Fibroblast of peridontal ligament (primary cell): ENCODE measurements at regions not wholly inside any gene's neighbourhood (a gene's known extent, or its start where the extent isn't known, plus 50 kb on each side); places are given as distances from the start of the nearest gene placed in this dataset.

Experiments
- DNase-seq: peaks from one replicate; pipeline ENCODE4 v3.0.0-alpha.2; 2010; ENCODE audit errors: extremely low read depth

DNA sequence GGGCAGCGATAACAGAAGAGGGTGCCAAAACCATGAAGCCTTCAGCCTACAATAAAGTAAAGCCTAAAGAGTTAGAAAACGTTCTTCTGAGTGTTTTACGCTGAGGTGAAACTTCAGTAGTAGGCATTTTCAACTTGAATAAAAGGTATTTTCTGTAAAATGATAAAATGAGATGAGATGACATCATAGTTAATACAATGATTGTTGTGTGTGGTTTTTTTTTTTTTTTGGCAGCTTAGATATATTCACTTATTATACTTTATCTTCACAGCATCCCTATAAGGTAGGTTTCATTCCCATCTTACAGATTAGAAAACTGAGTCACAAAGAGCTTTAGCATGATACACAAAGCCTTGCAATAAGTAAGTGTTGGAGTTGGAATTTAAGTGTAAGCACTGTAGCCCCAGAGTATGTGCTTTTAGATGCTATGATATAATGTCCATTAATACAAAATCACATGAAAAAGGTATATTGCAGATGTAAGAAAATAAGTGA lies 291.9 kb upstream of the GRM7 start:
- no peak for DNase-seq

DNA sequence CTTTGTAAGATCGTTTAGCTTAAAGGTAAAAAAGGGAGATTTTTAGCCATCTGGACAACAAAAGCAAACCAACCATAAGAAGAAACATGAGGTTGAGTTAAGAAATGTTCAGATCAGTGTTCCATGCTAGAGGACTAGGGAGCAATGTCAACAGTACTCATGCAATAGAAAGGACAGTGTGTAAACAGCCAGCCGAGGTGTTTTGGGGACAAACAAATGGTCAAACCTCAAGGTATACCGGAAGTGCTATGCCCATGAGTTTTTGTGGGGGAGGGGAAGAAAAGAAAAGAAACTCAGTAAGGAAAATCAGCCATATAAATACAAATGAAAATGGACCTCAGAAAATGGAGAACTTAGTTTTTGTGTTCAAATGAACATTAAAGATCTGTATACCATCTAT lies 289.5 kb upstream of the GRM7 start:
- no peak for DNase-seq

- no peak for DNase-seq
Measured at GRCh38 chr3:6577584-6577983, 283.3 kb upstream of the GRM7 start.

DNA sequence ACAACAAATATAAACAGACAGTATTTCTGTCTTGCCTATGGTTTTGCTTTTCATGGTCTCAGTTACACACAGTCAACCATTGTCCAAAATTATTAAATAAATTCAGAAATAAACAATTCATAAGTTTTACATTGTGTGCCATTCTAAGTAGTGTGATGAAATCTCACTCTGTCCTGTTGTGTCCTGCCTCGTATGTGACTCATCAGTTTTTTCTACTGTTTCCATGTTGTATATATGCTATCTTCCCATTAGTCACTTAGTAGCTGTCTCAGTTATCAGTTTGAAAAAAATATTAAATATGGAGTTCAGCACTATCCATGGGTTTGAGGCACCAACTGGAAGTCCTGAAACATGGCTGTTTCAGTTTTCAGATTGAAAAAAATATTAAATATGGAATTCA lies 282.4 kb upstream of the GRM7 start:
- no peak for DNase-seq

GRCh38 chr3:6580808-6581207 lies 280.1 kb upstream of the GRM7 start:
- DNase-seq, result no peak

GRCh38 chr3:6585360-6585759 lies 275.6 kb upstream of the GRM7 start:
- DNase-seq, result no peak

- no peak for DNase-seq
Measured at GRCh38 chr3:6600237-6600636, 260.7 kb upstream of the GRM7 start.

DNA sequence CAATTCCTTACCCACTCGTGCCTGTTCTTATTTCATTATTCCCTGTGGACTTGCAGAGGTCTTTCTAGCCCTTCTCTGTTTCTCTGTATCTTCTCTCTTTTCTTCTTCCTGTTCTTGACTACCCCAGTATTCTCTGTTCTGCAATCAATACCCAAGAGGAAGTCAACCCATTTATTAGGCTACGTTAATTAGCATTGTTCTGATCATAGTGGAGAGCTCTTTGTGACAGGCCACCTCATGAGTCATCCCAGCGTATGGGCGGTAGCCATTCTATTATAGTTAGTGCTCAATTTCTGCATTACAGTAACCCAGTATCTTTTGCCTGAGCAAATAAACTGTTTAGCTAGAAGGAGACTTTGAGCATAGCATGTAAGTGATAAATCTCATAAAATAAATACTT lies 259.5 kb upstream of the GRM7 start:
- no peak for DNase-seq

DNA sequence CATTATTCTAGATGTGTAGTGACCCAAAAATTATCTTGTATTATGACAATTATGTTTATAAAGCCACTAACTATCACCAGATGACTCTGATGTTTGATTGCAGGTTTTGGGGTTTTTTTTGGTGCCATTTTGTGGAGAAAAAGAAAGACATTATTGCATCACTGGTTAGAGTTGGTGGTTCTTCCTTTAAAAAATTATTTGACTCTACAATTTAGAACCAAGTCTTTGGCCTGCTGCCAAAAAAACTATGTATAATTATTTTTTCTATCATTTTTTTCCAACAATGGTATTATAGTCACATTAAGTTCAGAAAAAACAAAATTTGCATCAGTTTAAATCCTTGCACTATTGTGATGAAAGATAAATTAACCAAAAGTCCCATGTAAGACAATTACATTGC lies 258.6 kb upstream of the GRM7 start:
- no peak for DNase-seq

GRCh38 chr3:6605227-6605626 lies 255.7 kb upstream of the GRM7 start:
- DNase-seq, result no peak

GRCh38 chr3:6608843-6609242 lies 252.1 kb upstream of the GRM7 start:
- no peak for DNase-seq

- no peak for DNase-seq
Measured at GRCh38 chr3:6612034-6612616, 248.8 kb upstream of the GRM7 start.

DNA sequence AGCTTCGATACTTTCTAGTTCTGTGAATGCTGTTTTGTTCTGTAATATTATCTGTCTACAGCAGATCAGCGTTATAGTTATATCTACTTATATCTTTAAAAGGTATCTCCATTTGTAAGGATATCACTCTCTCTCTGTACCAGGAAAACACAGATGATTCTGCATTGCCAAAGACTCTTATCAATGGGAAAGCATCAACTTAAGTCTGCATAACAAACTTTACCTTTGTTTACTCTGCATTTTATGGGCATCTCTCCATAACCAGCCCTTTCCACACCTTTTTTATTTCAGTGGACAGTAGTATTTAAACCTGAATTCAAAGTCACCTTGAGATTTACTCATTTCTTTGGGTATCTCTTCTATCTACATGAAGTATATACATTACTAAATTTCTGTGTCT lies 238.7 kb upstream of the GRM7 start:
- no peak for DNase-seq

- no peak for DNase-seq
Measured at GRCh38 chr3:6622712-6623111, 238.2 kb upstream of the GRM7 start.

DNA sequence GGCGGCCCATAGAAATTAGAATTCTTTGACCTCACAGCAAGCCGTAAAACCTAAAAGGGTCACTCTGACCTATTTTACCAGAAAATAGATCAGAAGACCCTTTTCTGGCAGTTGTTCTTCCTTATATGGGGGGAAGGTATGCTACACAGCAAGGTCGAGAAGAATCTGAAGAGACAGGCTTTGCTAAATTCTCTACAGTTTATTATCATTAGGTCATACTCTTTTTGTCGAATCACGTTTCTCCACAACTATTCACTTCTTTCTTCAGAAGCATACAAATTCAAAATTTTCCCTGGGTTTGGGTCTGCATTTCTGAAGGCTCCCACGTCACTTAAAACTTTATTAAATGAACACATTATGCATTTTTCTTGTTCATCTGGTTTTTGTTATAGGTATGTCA lies 229.5 kb upstream of the GRM7 start:
- DNase-seq, result no peak

GRCh38 chr3:6640907-6641306 lies 220.0 kb upstream of the GRM7 start:
- no peak for DNase-seq

- no peak for DNase-seq
Measured at GRCh38 chr3:6644070-6644929, 216.6 kb upstream of the GRM7 start.

DNA sequence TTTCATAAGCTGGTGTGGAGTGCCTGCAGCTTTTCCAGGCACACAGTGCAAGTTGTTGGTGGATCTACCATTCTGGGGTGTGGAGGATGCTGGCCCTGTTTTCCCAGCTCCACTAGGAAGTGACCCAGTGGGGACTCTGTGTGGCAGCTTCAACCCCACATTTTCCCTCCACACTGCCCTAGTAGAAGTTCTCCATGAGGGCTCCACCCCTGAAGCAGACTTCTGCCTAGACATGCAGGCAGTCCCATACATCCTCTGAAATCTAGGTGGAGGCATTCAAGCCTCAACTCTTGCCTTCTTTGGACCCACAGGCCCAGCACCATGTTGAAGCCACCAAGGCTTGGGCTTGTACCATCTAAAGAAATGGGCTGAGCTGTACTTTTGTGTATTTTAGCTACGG lies 206.2 kb upstream of the GRM7 start:
- DNase-seq, result no peak

DNA sequence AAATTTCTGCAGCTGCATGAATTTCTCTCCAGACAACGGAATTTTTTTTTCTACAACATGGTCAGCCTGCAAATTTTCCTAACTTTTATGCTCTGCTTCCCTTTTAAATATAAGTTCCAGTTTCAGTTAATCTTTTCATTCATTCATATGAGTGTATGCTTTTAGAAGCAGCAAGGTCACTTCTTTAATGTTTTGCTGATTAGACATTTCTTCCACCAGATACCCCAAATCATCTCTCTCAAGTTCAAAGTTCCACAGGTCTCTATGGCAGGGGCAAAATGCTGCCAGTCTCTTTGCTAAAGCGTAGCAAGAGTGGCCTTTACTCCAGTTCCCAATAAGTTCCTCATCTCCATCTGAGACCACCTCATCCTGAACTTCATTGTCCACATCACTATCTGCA lies 205.6 kb upstream of the GRM7 start:
- no peak for DNase-seq

DNA sequence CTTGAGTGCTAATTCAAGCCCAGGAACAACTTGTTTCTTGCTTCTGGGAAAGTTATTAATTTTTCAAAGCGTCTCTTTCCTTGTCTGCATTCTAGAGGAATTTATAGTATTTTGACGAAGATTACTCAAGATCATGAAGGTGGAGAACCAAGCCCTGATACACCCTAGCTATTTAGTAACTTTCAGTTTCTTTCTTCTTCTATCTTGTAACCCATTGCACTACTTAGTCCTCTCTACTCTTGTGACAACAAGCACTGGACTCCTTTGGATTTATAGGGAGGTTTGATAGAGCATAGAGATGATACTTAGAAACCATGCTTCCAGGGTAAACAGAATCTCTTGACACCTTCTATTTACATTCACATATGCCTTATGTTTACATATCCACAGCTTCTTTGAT lies 203.3 kb upstream of the GRM7 start:
- no peak for DNase-seq

- no peak for DNase-seq
Measured at GRCh38 chr3:6667354-6667753, 193.6 kb upstream of the GRM7 start.

DNA sequence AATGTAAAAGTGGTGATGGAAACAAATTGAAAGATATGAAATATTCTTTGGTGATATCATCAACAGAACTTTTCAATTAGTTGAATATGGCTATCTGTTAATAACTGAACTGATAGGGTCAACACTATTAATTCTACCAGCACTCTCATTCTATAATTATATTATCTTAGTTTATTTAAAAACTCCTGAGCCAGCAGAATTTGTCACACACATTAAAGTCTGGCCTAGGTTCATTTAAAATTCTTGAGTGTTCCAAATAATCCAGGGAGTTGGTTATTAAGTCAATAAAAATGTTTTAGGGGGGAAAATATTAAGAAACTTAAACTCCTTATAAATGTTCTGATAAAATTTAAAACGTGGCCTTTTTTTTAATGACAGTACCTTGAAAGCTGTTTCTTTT lies 189.6 kb upstream of the GRM7 start:
- no peak for DNase-seq

DNA sequence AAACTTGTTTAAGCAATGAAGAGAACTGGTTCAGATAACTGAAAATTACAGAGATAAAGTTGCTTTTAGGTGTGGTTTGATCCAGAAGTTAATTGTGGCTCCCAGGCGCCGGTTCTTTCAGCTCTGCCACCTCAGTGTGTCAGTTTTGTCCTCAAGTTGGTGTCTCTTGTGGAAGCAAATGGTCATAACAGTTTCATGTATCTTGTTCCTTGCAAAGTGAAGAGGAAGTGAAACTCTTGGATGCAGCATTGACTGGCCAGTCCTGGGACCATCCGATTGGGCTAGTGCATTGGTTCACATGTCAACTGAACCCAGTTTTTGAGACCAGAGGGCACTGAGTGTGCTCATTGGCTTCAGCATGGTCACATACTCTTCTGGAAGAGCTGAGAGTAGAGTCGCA lies 181.4 kb upstream of the GRM7 start:
- DNase-seq, result no peak
